ENCODE measurements at regions not wholly inside any gene's neighbourhood (a gene's known extent, or its start where the extent isn't known, plus 50 kb on each side); places are given as distances from the start of the nearest gene placed in this dataset.

DNA sequence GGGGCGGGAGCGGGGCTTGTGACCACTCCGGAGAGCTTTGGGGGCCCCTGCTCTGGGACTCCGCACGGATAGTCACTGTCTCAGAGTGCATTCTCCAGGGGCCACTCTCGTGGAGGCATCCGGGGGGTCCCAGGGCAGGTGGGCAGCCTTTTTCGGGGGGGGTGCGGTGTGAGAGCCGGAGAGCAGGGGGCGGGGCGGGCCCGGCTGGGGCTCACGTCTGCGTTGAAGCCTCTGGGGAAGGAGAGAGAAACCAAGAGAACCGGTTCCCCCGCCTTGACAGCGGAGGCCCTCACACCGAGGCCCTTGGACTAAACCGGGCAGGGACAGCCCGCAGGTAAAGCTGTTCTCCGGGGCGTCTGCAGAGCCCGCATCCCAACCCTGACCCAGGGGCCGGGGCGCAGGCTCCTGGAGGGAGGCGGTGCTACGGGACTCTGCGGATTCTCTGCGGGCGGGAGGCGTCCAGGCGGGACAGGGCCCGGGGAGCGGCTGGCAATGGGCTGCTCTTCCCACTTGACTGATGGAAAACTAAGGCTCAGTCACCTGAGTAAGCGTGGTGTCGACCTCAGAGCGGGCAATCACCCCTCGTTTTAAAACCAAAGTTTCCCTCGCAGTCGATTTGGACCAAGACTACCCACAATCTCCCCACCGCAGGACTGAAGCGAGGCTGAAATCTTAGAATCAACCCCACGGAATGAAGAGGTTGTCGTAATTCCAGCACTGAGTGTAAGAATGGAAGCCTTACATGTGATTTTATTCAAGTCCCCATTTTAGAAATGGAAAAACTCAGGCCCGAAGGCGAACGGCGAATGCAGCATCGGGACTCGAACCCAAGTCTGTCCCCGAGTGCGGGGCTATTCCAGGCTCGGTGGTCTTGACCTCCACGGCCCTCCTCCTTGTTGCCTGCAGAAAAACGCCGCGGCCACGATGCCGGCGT lies 49.6 kb upstream of the AMZ2 start:
- peaks cover 55% of the 10 kb centered on the region for H3K27me3 ChIP-seq
- H3K4me1 ChIP-seq = peaks cover 54% of the 10 kb centered on the region
- no peak for TF ChIP-seq POLR2AphosphoS5 (IDR thresholded peaks at IDR 0.05)
- TF ChIP-seq, protein P1, sequence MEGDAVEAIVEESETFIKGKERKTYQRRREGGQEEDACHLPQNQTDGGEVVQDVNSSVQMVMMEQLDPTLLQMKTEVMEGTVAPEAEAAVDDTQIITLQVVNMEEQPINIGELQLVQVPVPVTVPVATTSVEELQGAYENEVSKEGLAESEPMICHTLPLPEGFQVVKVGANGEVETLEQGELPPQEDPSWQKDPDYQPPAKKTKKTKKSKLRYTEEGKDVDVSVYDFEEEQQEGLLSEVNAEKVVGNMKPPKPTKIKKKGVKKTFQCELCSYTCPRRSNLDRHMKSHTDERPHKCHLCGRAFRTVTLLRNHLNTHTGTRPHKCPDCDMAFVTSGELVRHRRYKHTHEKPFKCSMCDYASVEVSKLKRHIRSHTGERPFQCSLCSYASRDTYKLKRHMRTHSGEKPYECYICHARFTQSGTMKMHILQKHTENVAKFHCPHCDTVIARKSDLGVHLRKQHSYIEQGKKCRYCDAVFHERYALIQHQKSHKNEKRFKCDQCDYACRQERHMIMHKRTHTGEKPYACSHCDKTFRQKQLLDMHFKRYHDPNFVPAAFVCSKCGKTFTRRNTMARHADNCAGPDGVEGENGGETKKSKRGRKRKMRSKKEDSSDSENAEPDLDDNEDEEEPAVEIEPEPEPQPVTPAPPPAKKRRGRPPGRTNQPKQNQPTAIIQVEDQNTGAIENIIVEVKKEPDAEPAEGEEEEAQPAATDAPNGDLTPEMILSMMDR (IDR thresholded peaks at IDR 0.05) = no peak
- no peak for TF ChIP-seq EP300 (IDR thresholded peaks at IDR 0.05)
- no peak for TF ChIP-seq POLR2A (IDR thresholded peaks at IDR 0.05)
- no peak overlapping the region for H3K27ac ChIP-seq
- DNase-seq (ENCODE audit: low spot score in 2 of 2) = peak in 1 of 2 donors; percentile 68
- 28% methylated on average over 26 of the region's 61 CpGs for WGBS
- peak overlapping the region; percentile 58 for H3K4me3 ChIP-seq
- H3K36me3 ChIP-seq = no peaks in the 10 kb centered on the region
- H3K9me3 ChIP-seq = no peaks in the 10 kb centered on the region
